Spleen (tissue), 7 donors: ENCODE measurements at regions not wholly inside any gene's neighbourhood (a gene's known extent, or its start where the extent isn't known, plus 50 kb on each side); places are given as distances from the start of the nearest gene placed in this dataset.

Source experiments
- CTCF ChIP-seq, 11 experiments: fragments of 200-600 bp in 7 of 11; fragments of 450-650 bp in 4 of 11; sonication (generic) in 4 of 11; IDR thresholded peaks in 8 of 11; conservative IDR thresholded peaks in 3 of 11; 1 replicate in 7 of 11; 2 replicates in 4 of 11; pipeline versions ENCODE4 v1.4.0 to v1.8.0; 2016 to 2021; ENCODE audit warnings: antibody characterized with exemption in 11 of 11, inconsistent platforms in 4 of 11, mild to moderate bottlenecking in 1 of 11
- POLR2A ChIP-seq, 3 donors: fragments of 450-650 bp; IDR thresholded peaks; one replicate each; pipeline ENCODE4 v1.5.1; 2017; ENCODE audit warnings: antibody characterized with exemption in 3 of 3, mild to moderate bottlenecking in 1 of 3
- donor health status: DM: no; HTN: no; CAD: no; lungs with moderate emphysema.
- donor health status: DM: no; HTN: no; CAD: no.
- donor health status: DM: no; HTN: no; CAD: no.

GRCh38 chr1:5586629-5587028 lies 405.6 kb downstream of the NPHP4 start:
- TF ChIP-seq CTCF (IDR thresholded peaks at IDR 0.05 in 8 of 11, conservative IDR thresholded peaks at IDR 0.05 in 3 of 11) (no peak), POLR2A (IDR thresholded peaks at IDR 0.05) (no peak)
